Tibial nerve (tissue), 3 donors: ENCODE measurements at regions not wholly inside any gene's neighbourhood (a gene's known extent, or its start where the extent isn't known, plus 50 kb on each side); places are given as distances from the start of the nearest gene placed in this dataset.

Experiments used
- POLR2A ChIP-seq, 2 donors: fragments of 450-650 bp; IDR thresholded peaks; one replicate each; pipeline ENCODE4 v1.6.1; 2017; ENCODE audit warnings: antibody characterized with exemption in 2 of 2, mild to moderate bottlenecking in 2 of 2, moderate library complexity in 2 of 2
- TF ChIP-seq, protein P1 (sequence below), 5 experiments: fragments of 200-600 bp in 3 of 5; fragments of 450-650 bp in 2 of 5; sonication (generic) in 3 of 5; IDR thresholded peaks; one replicate each; pipeline ENCODE4 v1.5.1; 2016 to 2019; ENCODE audit warnings: antibody characterized with exemption in 5 of 5, mild to moderate bottlenecking in 3 of 5, moderate library complexity in 2 of 5

- TF ChIP-seq, protein P1, sequence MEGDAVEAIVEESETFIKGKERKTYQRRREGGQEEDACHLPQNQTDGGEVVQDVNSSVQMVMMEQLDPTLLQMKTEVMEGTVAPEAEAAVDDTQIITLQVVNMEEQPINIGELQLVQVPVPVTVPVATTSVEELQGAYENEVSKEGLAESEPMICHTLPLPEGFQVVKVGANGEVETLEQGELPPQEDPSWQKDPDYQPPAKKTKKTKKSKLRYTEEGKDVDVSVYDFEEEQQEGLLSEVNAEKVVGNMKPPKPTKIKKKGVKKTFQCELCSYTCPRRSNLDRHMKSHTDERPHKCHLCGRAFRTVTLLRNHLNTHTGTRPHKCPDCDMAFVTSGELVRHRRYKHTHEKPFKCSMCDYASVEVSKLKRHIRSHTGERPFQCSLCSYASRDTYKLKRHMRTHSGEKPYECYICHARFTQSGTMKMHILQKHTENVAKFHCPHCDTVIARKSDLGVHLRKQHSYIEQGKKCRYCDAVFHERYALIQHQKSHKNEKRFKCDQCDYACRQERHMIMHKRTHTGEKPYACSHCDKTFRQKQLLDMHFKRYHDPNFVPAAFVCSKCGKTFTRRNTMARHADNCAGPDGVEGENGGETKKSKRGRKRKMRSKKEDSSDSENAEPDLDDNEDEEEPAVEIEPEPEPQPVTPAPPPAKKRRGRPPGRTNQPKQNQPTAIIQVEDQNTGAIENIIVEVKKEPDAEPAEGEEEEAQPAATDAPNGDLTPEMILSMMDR (IDR thresholded peaks at IDR 0.05) = no peak
- TF ChIP-seq POLR2A (IDR thresholded peaks at IDR 0.05) = no peak
Measured at GRCh38 chr1:187842406-187843165, 1013.8 kb downstream of the PLA2G4A start.
